Inflammatory macrophage (primary cell): ENCODE measurements at regions not wholly inside any gene's neighbourhood (a gene's known extent, or its start where the extent isn't known, plus 50 kb on each side); places are given as distances from the start of the nearest gene placed in this dataset.

Source experiments
- DNase-seq, 2 donors: peaks; one replicate each; pipeline ENCODE4 v3.0.0-alpha.2; 2020 to 2022

DNA sequence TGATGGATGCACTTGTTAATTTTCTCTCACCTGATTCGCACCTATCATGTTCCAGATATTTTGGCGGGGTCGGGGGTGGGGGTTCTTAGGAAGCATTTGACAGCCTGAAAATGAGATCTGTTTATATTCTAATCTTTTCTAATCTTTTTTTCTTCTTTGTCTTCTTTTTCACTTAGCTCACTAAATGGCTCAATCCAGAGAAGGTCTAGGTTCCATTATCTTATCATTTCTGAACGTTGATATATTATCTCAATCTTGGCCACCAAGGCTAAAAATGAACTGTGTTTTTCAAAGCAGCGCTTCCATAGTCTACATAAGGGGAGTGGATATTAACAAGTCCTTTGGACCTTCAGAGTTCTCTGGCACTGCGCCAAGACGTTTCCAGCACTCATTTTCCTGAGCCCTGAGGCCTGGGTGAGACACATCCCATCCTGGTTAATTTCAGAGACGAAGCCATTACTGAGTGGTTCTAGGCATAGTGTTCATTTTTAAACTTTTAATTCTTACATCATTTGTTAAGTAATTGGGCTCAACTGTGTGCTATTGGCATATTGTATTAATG is 229.0 kb downstream of the SOX11 start:
- no peak for DNase-seq

DNA sequence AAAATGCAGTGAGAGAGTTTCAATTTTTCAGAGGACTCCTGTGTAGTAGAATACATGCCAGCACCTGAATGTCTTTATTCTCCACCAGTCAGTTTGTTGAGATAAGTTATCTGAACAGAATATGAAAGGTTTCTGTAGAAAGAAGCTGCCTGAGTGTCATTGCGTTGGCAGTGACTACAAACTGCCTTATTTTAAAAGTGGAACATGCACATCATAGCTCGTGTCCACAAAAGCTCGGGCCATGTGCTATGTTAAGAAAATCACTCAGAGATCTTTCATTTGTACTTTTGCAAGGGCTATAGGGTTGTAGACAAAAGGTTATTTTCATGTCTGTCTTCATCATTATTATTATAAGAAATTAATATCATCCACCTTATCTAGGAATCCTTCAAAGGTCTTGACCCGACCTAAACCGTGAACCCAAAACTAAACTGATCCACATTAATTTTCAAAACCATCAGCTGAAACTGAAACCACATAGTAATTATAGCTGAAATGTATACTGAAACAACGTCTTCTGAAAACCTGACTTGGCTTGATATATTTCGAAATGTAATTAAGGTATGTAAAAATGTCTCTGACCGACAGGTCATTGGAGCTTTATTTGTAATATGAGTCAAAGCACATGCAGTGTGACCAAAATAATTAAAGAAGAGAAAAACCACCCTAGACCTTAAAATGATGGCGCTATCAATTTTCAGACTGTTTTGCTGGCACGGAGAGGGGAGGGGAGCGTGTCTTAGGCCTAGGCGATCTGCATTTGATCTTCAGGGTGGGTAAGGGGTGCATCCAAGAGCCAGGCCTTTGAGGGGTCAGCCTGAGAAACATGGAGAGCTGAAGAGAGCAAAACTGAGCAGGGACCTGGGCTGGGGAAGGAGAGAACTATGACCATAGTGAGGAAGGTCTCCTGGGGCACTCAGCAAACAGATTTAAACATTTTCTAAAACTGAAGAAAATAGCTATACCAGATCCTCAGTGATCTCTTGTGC is 232.1 kb downstream of the SOX11 start:
- DNase-seq = no peak

DNA sequence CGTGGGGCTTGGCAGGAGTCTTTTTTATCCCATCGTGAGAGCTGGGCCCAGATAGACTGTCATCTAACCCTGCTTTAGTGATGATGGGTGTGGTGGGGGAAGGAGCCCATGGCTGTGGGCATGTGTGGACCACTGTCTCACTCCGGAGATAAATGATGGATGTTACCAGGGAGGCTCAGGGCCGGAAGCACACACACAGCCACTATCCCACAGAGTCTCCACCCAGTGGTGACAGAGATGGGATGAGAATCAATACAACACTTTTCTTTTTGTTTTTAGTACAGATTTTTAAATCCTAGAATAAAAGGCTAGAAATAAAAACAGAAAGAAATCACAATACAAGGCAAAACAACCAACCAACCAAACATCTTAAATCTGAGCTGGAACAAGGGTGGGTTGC is 233.4 kb downstream of the SOX11 start:
- DNase-seq = no peak

DNA sequence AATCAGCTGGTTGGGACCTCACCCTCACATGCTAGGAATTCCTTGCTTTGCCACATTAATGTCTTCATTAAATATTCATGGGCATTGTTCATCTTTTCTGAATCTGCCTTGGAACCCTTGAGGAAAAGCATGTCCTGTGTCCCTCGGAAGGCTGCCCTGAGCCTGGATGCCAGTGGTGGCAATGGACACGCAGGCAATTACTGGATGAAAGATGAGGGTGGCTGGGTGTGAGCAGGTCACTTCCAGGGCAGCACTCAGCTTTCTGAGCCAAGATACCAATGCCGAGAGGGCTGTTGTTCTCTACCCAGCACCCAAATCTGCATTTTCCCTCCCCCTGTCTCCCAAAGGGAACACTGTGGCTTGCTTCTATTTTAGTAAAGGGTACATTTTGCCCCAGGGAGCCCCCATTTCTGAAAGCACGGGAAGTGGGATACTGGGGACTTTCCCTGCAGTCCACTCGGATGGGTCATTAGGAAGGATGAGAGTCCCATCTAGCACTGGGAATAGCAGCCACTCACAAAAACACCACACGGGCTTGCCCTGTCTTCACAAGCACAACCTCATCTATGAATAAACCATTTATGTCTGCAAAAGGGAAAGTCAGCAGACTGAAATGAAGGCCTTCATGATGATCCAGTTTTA is 234.8 kb downstream of the SOX11 start:
- DNase-seq = no peak

DNA sequence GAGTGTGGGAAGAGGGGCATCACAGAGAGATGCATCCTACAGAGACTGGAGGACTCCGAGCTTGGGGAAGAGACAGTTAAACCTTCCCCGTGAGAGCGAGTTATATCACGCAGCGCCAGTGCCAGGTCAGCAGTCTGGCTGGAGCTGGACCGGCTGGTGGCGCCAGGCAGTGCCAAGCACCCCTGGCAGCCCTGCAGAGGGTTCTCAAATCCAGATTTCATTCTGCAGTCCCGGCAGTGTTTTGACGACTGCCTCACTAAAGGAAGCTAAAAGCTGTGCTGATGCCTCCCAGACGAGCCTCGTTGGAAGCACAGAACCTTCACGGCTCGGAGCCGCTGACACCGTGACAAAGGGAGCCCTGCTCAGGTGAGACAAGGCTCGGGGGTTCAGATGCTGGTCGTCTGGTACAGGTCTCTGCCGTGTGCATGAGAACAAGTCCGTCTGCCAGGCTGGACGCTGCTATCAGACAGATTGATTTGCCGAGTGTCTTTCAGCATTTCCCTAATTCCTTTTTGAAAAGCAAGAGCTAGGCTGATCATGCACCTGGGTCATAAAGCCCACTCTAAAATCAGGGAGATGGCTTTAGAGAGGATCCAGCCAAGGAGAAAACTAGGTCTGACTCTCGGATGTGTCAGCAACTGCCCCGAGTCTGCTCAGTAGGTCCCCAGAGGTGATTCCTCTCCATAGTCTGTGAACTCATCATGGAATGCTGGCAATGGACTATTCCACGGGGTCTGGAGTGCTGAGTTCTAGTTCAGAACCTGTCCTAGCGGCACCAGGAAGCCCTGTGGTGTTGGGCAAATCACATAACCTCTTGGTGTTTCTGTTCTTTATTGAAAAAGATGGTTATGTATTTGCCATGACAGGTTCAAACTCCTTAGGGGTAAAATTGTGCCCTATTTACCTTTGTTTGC is 240.6 kb downstream of the SOX11 start:
- DNase-seq = no peak

GRCh38 chr2:5933669-5934068 is 241.5 kb downstream of the SOX11 start:
- DNase-seq = no peak

GRCh38 chr2:5937321-5937720 is 245.1 kb downstream of the SOX11 start:
- DNase-seq = no peak

DNA sequence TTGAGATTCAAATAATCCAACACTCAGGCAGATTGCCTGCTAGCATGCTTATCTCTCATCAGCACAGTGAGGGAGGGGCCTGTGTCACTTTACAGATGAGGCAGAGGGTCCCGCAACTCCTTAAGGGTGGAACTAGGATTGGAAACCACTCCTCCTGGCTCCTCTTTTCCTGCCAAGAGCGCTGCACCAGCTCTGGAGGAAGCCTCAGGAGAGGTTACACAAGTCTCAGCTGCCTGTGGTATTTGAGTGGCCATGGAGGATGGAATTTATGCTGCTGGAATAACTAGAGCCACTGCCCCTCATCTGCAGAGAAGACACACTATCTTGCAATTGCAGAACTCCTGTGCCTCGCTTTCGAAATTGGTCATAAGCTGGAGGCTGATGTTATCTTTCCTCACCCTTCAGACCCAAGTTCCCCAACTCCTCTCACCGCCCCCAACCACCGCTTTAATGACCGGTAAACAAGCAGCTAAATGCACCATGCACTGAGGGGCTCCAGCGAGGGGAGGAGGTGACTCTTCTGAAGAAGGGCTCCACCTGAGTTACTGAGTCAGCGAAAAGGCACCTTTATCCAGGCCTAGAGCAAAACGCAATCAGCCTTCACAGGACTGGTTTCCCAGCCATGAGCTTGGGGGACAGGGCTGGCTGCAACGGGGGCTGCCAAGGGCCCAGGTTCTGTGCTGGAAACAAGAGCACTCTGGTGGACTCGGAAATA is 245.8 kb downstream of the SOX11 start:
- DNase-seq = no peak

DNA sequence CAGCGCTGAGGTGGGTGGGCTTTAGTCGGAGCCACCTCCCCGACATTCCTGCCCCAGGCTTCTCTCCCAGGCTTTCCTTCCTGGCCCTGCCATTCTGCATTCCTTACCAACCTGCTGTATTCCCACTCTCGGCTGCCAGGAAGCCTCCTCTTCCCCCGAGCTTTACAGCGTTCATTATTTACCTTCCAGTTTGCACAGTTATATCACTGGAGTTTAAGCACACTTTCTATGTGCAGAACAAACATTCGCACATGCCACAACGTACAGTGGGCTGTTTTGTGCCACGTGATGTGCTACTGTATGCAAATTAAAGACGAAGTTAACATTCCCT is 246.3 kb downstream of the SOX11 start:
- no peak for DNase-seq

DNA sequence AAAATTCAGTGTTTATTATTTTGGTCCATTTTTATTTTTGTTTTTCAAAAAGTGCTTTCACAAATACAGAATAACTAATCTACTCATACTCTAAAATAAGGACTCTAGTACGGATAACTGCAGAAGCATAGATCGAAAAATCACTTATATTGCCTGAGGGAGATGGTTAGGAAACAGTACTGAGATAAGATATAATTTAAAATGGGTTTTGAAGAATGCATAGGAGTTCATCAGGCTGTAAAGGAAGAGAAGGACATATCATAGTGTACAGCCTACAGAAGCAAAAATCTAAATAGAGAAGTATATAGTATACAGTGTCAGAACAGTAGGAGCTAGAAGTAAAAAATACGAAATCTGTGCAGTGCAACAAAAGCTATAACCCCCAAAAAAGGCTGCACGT is 247.4 kb downstream of the SOX11 start:
- DNase-seq = no peak

DNA sequence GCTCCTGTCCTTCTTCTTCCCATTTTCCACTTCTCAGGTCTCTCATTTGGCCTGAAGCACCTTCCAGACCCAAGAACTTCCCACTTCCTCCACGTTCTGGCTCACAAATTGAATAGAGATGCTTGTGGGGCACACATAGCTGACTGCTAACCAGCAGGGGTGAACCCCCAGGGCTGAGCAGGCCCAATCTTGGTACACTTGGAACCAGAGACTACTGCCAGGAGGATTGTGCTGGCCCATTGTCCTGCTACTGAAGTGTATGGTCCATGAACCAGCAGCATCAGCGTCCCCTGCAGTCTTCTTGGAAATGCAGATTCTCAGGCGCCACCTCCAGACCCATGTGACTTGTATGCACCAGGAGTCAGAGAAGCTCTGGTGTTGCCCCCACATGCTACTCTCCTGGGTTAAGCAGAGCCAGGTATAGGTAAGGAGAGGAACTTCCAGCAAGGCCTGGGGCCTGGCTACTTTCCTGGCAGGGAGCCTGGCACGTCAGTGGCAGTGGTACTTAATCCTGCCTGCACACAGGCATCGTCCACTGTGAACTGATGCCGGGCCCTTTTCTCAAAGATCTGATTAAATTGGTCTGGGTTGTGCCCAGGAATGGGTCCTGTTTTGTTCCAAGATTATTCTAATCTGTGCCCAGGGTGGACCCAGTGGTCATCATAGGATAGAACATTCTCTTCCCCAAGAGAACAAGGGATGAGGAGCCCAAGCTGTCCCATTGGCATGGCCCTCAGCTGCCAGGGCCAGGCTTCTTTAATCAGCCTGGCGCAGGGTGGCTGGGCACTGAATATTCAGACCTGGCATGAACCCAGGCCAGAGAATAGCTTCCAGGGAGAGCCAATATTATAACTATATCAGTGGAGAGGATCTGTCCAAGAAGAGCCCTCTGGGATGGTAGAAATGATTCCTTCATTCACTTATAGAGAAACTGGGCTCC is 248.7 kb downstream of the SOX11 start:
- no peak for DNase-seq

- DNase-seq = no peak
Measured at GRCh38 chr2:5942204-5942603, 250.0 kb downstream of the SOX11 start.

GRCh38 chr2:5945742-5946141 is 253.6 kb downstream of the SOX11 start:
- DNase-seq = no peak

DNA sequence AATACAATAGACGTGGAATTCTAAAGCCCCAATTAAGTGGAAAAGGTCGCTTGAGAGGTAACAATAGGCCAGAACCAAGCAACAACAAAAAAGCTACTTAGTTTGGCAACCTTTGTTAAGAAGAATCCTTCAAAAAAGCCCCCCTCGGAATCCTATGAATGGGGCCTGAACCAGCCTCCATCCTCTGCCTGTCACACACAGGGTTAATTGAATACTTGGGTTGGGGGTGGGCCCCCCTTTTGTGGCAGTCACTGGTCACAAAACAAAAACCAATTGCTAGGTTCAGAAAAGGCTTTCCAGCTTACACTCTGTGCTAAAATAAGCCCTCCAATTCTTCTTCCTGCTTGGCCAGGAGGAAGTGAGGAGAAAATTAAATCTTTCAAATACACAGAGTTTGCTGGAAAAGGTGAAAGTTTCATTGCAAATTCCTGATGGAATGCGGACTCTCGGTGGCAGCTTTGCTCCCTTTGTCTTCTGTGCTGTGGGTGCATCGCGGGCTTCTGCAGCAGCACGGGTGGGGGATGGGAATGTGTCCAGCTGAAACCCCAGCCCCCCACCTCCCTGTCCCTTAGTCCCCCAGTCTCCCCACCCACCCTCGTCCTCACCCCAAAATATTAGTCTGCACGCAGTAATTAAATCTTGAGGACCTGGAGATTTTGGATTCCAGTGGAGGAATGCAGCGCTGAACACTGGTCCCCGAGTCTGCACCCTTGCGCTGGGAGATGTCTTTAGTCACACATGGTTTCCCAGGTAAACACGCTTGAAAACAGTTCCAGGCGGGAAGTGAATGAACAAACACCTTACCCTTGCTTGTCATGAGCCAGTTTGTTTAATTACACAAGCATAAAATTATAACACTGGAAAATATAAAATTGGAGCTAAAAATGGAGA is 254.3 kb downstream of the SOX11 start:
- DNase-seq = no peak

DNA sequence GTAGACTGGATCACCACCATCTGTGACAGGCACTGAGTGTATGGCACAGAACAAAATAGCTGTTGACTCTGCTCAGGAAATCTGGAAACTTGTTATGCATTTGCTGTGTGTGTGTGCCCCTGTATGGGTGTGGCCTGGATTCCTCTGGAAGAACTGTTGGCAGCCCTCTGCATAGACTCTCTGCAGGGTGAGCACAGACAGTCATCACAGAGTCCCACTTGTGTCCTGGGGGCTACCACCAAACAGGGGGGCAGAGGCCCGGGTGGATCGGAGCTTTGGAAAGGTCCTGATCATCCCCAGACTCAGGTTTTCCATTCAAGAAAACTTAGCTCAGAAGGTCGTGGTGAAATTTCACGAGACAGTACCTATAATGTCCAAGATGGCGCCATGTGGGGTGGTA is 258.6 kb downstream of the SOX11 start:
- DNase-seq = no peak

DNA sequence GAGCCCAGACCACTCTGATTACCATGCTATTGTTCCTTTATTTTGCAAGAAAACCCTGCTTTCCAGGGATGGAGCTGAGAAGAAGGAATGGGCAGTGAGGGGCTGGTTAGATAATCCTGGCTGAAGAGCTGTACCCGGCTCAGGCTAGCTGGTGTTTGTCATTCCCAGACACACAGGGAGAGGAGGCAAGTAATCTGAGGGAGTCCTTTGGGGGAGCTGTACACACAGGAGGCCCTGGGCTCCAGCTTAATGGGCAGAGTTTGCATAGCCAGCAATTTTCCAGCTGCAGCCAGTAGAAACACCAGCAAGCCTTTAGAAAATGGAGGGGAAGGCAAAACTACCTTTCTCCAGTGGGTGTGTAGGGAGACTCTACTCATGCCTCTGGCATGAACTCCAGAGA is 259.3 kb downstream of the SOX11 start:
- DNase-seq = no peak

GRCh38 chr2:5953525-5953924 is 261.3 kb downstream of the SOX11 start:
- DNase-seq = no peak

DNA sequence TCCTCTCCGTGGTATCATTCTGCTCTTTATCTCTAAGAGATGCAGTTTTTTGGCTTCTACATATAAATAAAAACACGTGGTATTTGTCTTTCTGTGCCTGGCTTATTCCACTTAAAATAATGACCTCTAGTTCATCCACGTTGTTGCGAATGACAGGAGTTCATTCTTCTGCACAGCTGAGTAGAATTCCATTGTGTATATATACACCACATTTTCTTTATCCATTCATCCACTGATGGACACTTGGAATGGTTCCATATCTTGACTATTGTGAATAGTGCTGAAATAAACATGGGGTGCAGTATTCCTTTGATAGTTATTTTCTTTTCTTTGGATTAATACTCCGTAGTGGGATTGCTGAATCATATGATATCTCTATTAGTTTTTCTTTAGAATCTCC is 262.3 kb downstream of the SOX11 start:
- no peak for DNase-seq

DNA sequence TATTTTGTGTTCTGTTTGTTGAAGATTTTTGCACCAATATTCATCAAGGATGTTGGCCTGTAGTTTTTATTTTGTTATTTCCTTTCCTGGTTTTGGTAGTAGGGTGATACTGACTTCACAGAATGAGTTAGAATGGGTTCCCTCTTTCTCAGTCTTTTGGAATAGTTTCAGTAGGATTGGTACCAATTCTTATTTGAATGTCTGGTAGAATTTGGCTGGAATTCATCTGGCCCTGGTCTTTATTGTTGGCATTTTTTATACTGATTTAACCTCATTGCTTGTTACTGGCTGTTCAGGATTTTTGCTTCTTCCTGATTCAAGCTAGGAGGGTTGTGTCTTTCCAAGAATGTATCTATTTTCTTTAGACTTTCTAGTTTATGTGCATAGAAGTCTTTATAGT is 263.7 kb downstream of the SOX11 start:
- DNase-seq = no peak
